Epithelial cell of proximal tubule (primary cell): ENCODE measurements at regions not wholly inside any gene's neighbourhood (a gene's known extent, or its start where the extent isn't known, plus 50 kb on each side); places are given as distances from the start of the nearest gene placed in this dataset.

Experiments
- DNase-seq: peaks from one replicate; pipeline ENCODE4 v3.0.0-alpha.2; 2011; ENCODE audit warnings: low read depth
- H3K4me3 ChIP-seq: 2 replicates; pipeline ENCODE4 v1.5.1; 2011; ENCODE audit warnings: low read depth, mild to moderate bottlenecking, low read length
- TF ChIP-seq, protein P1 (sequence below): conservative IDR thresholded peaks from 2 replicates; pipeline ENCODE4 v1.5.1; 2012; ENCODE audit warnings: low read depth, mild to moderate bottlenecking, low read length

DNA sequence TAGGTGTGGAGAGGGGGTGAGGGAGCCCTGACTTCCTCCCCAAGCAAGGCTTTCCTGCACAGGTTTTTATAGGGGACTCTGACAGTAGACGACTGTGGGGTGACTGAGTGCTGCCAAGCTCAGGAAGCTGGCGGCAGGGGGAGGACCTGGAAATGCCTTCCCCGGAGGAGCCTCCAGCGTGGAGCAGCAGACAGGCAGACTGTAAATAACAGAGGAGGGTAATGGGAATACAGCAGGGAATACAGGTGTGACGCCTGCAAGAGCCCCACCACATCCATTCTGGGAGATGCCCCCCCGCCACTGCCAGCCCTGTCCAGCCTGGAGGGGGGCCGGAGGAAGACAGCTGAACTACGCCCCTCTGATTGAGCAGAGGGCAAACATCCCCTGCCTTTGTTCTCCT is 190.4 kb downstream of the UQCRFS1 start:
- TF ChIP-seq, protein P1, sequence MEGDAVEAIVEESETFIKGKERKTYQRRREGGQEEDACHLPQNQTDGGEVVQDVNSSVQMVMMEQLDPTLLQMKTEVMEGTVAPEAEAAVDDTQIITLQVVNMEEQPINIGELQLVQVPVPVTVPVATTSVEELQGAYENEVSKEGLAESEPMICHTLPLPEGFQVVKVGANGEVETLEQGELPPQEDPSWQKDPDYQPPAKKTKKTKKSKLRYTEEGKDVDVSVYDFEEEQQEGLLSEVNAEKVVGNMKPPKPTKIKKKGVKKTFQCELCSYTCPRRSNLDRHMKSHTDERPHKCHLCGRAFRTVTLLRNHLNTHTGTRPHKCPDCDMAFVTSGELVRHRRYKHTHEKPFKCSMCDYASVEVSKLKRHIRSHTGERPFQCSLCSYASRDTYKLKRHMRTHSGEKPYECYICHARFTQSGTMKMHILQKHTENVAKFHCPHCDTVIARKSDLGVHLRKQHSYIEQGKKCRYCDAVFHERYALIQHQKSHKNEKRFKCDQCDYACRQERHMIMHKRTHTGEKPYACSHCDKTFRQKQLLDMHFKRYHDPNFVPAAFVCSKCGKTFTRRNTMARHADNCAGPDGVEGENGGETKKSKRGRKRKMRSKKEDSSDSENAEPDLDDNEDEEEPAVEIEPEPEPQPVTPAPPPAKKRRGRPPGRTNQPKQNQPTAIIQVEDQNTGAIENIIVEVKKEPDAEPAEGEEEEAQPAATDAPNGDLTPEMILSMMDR = no peak
- H3K4me3 ChIP-seq = no peak overlapping the region
- no peak for DNase-seq

DNA sequence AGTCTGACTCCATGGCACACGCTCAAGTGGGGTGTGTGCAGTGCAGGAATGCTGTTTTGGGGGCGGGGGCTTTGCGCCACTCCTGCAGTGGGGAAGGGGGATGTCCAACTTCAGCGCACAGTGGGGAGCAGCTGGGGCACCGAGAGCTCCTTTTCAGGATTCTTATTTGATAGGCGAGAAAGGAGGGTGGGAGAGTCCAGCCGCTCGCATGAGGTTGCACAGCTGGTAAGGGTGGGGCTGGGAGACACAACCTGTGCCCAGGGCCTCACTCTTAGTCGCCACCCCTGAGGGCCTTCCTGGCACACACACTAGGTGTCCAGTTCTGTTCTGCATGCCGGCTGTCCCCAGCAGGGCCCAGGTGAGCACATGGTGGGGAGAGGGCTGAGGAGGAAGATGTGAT is 190.8 kb downstream of the UQCRFS1 start:
- DNase-seq = no peak

GRCh38 chr19:29021232-29021916 is 191.6 kb downstream of the UQCRFS1 start:
- TF ChIP-seq, protein P1 = no peak
- H3K4me3 ChIP-seq = no peak overlapping the region
- DNase-seq = no peak

More for the DNA sequence above, 190.8 kb downstream of the UQCRFS1 start:
- H3K4me3 ChIP-seq = no peak overlapping the region
- TF ChIP-seq, protein P1 = no peak

DNA sequence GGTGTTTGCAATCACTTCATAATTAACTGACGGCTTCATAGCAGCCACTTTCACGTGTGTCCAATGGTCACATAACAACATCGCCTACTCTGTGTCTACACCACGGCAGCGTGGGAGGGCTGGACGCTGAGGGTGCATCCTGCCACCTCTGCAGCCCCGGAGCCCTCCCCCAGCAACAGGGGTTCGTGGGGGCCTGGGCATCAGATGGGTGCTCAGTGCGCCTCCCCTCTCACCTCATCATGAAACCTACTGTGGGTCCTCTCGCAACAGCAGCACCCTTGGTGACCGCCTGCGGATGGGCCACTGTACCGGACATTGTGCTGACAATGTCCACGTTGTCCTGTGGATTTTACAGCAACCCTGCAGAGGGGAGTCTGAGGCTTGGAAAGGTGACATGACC is 193.5 kb downstream of the UQCRFS1 start:
- TF ChIP-seq, protein P1 = no peak

DNA sequence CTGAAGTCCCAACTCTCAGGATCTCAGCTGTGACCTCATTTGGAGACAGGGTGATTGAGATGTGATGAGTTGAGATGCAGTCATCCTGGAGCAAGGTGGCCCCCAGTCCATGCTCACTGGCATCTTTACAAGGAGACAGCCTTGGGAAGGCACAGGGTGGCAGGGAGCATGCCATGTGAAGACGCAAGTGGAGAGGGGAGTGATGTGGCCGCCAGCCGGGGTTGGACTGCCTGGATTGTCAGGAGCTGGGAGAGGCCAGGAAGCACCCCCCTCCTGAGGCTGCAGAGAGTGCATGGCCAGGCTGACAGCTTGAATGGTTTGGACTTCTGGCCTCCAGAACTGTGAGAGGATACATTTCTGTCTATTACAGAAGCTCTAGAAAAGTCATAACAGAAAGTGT is 194.4 kb downstream of the UQCRFS1 start:
- TF ChIP-seq, protein P1 = no peak
- H3K4me3 ChIP-seq = no peak overlapping the region
- no peak for DNase-seq

More for the DNA sequence above, 193.5 kb downstream of the UQCRFS1 start:
- no peak overlapping the region for H3K4me3 ChIP-seq
- no peak for DNase-seq

GRCh38 chr19:29017788-29018187 is 195.2 kb downstream of the UQCRFS1 start:
- no peak overlapping the region for H3K4me3 ChIP-seq
- DNase-seq = no peak
- TF ChIP-seq, protein P1 = no peak
